HEK293 (cell line): ENCODE measurements at regions not wholly inside any gene's neighbourhood (a gene's known extent, or its start where the extent isn't known, plus 50 kb on each side); places are given as distances from the start of the nearest gene placed in this dataset.

Source experiments
- CTCF ChIA-PET: fragments of 350-600 bp; formaldehyde crosslinking; extraction: SDS; loops from one replicate; lab custom pipeline; 2021; ENCODE audit warnings: antibody characterized with exemption; lab: Yijun Ruan, JAX
- POLR2A ChIA-PET: fragments of 300-600 bp; formaldehyde crosslinking; extraction: SDS; loops from one replicate; lab custom pipeline; 2020; ENCODE audit warnings: antibody characterized with exemption, inconsistent platforms; lab: Yijun Ruan, JAX
- H3K27ac ChIP-seq: fragments of 200-500 bp; sonication (Bioruptor generic); 2 replicates; pipeline ENCODE4 v1.5.1; 2014; ENCODE audit warnings: low read depth, low read length, control low read depth, inconsistent platforms; ENCODE audit errors: extremely low read depth
- H3K36me3 ChIP-seq, 2 experiments: fragments of 200-500 bp in 1 of 2; sonication (Bioruptor generic) in 1 of 2; 1 replicate in 1 of 2; 2 replicates in 1 of 2; pipeline ENCODE4 v1.5.1; 2014 to 2017; ENCODE audit warnings: inconsistent platforms in 2 of 2, low read length in 2 of 2; ENCODE audit not compliant: control insufficient read depth in 2 of 2, insufficient read depth in 1 of 2
- H3K4me1 ChIP-seq: fragments of 200-500 bp; sonication (Bioruptor generic); 2 replicates; pipeline ENCODE4 v1.5.1; 2014; ENCODE audit warnings: mild to moderate bottlenecking, low read length, inconsistent platforms; ENCODE audit not compliant: control insufficient read depth, insufficient read depth
- H3K4me3 ChIP-seq: 2 replicates; pipeline ENCODE4 v1.5.1; 2011; ENCODE audit warnings: low read depth, mild to moderate bottlenecking, control low read depth, low read length, moderate library complexity
- H3K9me3 ChIP-seq: fragments of 200-500 bp; sonication (Bioruptor generic); 2 replicates; pipeline ENCODE4 v1.5.1; 2014; ENCODE audit warnings: low read depth, low read length, inconsistent platforms; ENCODE audit not compliant: control insufficient read depth, insufficient read depth
- ATF2 ChIP-seq: fragments of 450-650 bp; formaldehyde crosslinking; IDR thresholded peaks from 2 replicates; pipeline ENCODE4 v1.5.1; 2016; ENCODE audit warnings: missing biosample characterization, missing genetic modification characterization, low read depth
- BCL11A ChIP-seq: fragments of 450-650 bp; formaldehyde crosslinking; IDR thresholded peaks from 2 replicates; pipeline ENCODE4 v1.5.1; 2016; ENCODE audit warnings: low read depth, missing biosample characterization, missing genetic modification characterization
- BCL11B ChIP-seq: fragments of 450-650 bp; formaldehyde crosslinking; IDR thresholded peaks from 2 replicates; pipeline ENCODE4 v1.5.1; 2016; ENCODE audit warnings: low read depth, missing biosample characterization, missing genetic modification characterization
- ELK4 ChIP-seq: IDR thresholded peaks from 2 replicates; pipeline ENCODE4 v1.6.1; 2011; ENCODE audit warnings: mild to moderate bottlenecking, low read depth, low read length, borderline replicate concordance
- INSM2 ChIP-seq: fragments of 450-650 bp; formaldehyde crosslinking; IDR thresholded peaks from 2 replicates; pipeline ENCODE4 v1.5.1; 2016; ENCODE audit warnings: missing biosample characterization, missing genetic modification characterization
- KLF8 ChIP-seq: fragments of 450-650 bp; formaldehyde crosslinking; IDR thresholded peaks from 2 replicates; pipeline ENCODE4 v1.5.1; 2016; ENCODE audit warnings: missing biosample characterization, missing genetic modification characterization
- PBX3 ChIP-seq: sonication (generic); formaldehyde crosslinking; IDR thresholded peaks from 2 replicates; pipeline ENCODE4 v1.8.1; 2022; ENCODE audit warnings: mild to moderate bottlenecking, moderate library complexity, missing genetic modification reagents
- PRDM10 ChIP-seq: fragments of 450-650 bp; formaldehyde crosslinking; IDR thresholded peaks from 2 replicates; pipeline ENCODE4 v1.5.1; 2016; ENCODE audit warnings: missing biosample characterization, missing genetic modification characterization
- SCRT2 ChIP-seq: fragments of 450-650 bp; formaldehyde crosslinking; IDR thresholded peaks from 2 replicates; pipeline ENCODE4 v1.5.1; 2016; ENCODE audit warnings: missing biosample characterization, missing genetic modification characterization
- ZBTB17 ChIP-seq: fragments of 450-650 bp; formaldehyde crosslinking; IDR thresholded peaks from 2 replicates; pipeline ENCODE4 v1.5.1; 2016; ENCODE audit warnings: missing biosample characterization, missing genetic modification characterization
- ZBTB44 ChIP-seq: fragments of 450-650 bp; IDR thresholded peaks from 2 replicates; pipeline ENCODE4 v1.5.1; 2018; ENCODE audit warnings: missing biosample characterization, mild to moderate bottlenecking, missing genetic modification characterization
- ZNF112 ChIP-seq: fragments of 450-650 bp; formaldehyde crosslinking; IDR thresholded peaks from 2 replicates; pipeline ENCODE4 v1.5.0; 2017; ENCODE audit warnings: missing biosample characterization, missing genetic modification characterization
- ZNF266 ChIP-seq: fragments of 450-650 bp; formaldehyde crosslinking; IDR thresholded peaks from 2 replicates; pipeline ENCODE4 v1.5.1; 2016; ENCODE audit warnings: missing biosample characterization, missing genetic modification characterization, low read depth
- ZNF292 ChIP-seq: fragments of 450-650 bp; formaldehyde crosslinking; IDR thresholded peaks from 2 replicates; pipeline ENCODE4 v1.5.1; 2016; ENCODE audit warnings: low read depth, missing biosample characterization, missing genetic modification characterization, borderline replicate concordance
- ZNF341 ChIP-seq: fragments of 450-650 bp; formaldehyde crosslinking; IDR thresholded peaks from 2 replicates; pipeline ENCODE4; 2016; ENCODE audit warnings: low read depth, missing biosample characterization, missing genetic modification characterization
- ZNF561 ChIP-seq: fragments of 450-650 bp; IDR thresholded peaks from 2 replicates; pipeline ENCODE4 v1.5.1; 2018; ENCODE audit warnings: missing biosample characterization, missing genetic modification characterization, borderline replicate concordance
- ZNF596 ChIP-seq: fragments of 450-650 bp; IDR thresholded peaks from 2 replicates; pipeline ENCODE4 v1.5.0; 2018; ENCODE audit warnings: missing biosample characterization, mild to moderate bottlenecking, missing genetic modification characterization, moderate library complexity
- ZNF600 ChIP-seq: fragments of 450-650 bp; formaldehyde crosslinking; IDR thresholded peaks from 2 replicates; pipeline ENCODE4 v1.5.1; 2016; ENCODE audit warnings: missing biosample characterization, missing genetic modification characterization
- ZNF660 ChIP-seq: fragments of 450-650 bp; IDR thresholded peaks from 2 replicates; pipeline ENCODE4 v1.5.1; 2018; ENCODE audit warnings: missing biosample characterization, mild to moderate bottlenecking, missing genetic modification characterization
- ZNF664 ChIP-seq: fragments of 450-650 bp; formaldehyde crosslinking; IDR thresholded peaks from 2 replicates; pipeline ENCODE4 v1.5.1; 2016; ENCODE audit warnings: missing biosample characterization, missing genetic modification characterization
- ZNF776 ChIP-seq: fragments of 450-650 bp; formaldehyde crosslinking; IDR thresholded peaks from 2 replicates; pipeline ENCODE4 v1.5.0; 2017; ENCODE audit warnings: missing biosample characterization, missing genetic modification characterization, borderline replicate concordance
- ZNF792 ChIP-seq: fragments of 450-650 bp; formaldehyde crosslinking; IDR thresholded peaks from 2 replicates; pipeline ENCODE4 v1.5.1; 2016; ENCODE audit warnings: missing biosample characterization, missing genetic modification characterization
- ZSCAN16 ChIP-seq: fragments of 450-650 bp; formaldehyde crosslinking; IDR thresholded peaks from 2 replicates; pipeline ENCODE4 v1.5.1; 2016; ENCODE audit warnings: missing biosample characterization, missing genetic modification characterization

GRCh38 chr1:196136396-196136795 is 471.8 kb downstream of the KCNT2 start:
- Histone ChIP-seq H3K27ac (no peak overlapping the region), H3K9me3 (no peaks in the 10 kb centered on the region), H3K4me1 (no peaks in the 10 kb centered on the region), H3K4me3 (no peak overlapping the region), H3K36me3 (no peaks in the 10 kb centered on the region)
- no peak for TF ChIP-seq ZNF596 (tag by site-specific recombination)
- no peak for TF ChIP-seq PRDM10 (tag by site-specific recombination)
- no peak for TF ChIP-seq BCL11B (tag by site-specific recombination)
- no peak for TF ChIP-seq ZNF112
- TF ChIP-seq ZNF292: no peak
- TF ChIP-seq ZNF266: no peak
- TF ChIP-seq ZNF561: no peak
- no peak for TF ChIP-seq ZNF600 (tag by site-specific recombination)
- no peak for TF ChIP-seq ZNF341 (tag by site-specific recombination)
- no peak for TF ChIP-seq ZSCAN16 (tag by site-specific recombination)
- TF ChIP-seq ZNF664: no peak
- TF ChIP-seq ZNF660 (tag by site-specific recombination): no peak
- POLR2A ChIA-PET: no interaction called here
- CTCF ChIA-PET: interaction anchor here (0.6 to 0.7 kb wide), 2 partner anchors 10 to 28 kb away, joined by 6 read pairs; no protein-coding TSS in a partner anchor

- TF ChIP-seq ZBTB44 (tag by site-specific recombination) (no peak), ATF2 (0 out of 2 replicates have a peak, but pooled peaks have one; percentile 18)
- no peak overlapping the region for H3K4me3 ChIP-seq
- ChIA-PET POLR2A (no interaction called here), CTCF (interaction anchor here (0.8 kb wide), 1 partner anchor 527 kb away, joined by 4 read pairs; no protein-coding TSS in a partner anchor)
- H3K36me3 ChIP-seq: no peaks in the 10 kb centered on the region
- H3K4me1 ChIP-seq: no peaks in the 10 kb centered on the region
- no peak overlapping the region for H3K27ac ChIP-seq
- H3K9me3 ChIP-seq: no peaks in the 10 kb centered on the region
These were observed 476.5 kb downstream of the KCNT2 start for GRCh38 chr1:196131691-196132090.

GRCh38 chr1:196128835-196129234 is 479.4 kb downstream of the KCNT2 start:
- no peaks in the 10 kb centered on the region for H3K4me1 ChIP-seq
- POLR2A ChIA-PET: no interaction called here
- H3K9me3 ChIP-seq: no peaks in the 10 kb centered on the region
- CTCF ChIA-PET: interaction anchor here (0.5 kb wide), 1 partner anchor 500 kb away, joined by 3 read pairs; no protein-coding TSS in a partner anchor
- no peaks in the 10 kb centered on the region for H3K36me3 ChIP-seq
- H3K4me3 ChIP-seq: no peak overlapping the region
- no peak overlapping the region for H3K27ac ChIP-seq
- TF ChIP-seq KLF8 (no peak), INSM2 (tag by site-specific recombination) (no peak), ZBTB17 (no peak), ELK4 (no peak), SCRT2 (tag by site-specific recombination) (no peak), ZNF792 (tag by site-specific recombination) (no peak), ZSCAN16 (tag by site-specific recombination) (no peak), ZNF776 (no peak), PBX3 (CRISPR knock-in tag) (no peak), BCL11A (tag by site-specific recombination) (no peak)
